ENCODE measurements at regions not wholly inside any gene's neighbourhood (a gene's known extent, or its start where the extent isn't known, plus 50 kb on each side); places are given as distances from the start of the nearest gene placed in this dataset.
A peak's percentile ranks its signal among the peaks of the same experiment; 100 is the strongest.
"Not testable (repeated sequence)": the region's sequence is repeated elsewhere in the genome, so short reads cannot be mapped to it uniquely, and the experiment has no call there.

DNA sequence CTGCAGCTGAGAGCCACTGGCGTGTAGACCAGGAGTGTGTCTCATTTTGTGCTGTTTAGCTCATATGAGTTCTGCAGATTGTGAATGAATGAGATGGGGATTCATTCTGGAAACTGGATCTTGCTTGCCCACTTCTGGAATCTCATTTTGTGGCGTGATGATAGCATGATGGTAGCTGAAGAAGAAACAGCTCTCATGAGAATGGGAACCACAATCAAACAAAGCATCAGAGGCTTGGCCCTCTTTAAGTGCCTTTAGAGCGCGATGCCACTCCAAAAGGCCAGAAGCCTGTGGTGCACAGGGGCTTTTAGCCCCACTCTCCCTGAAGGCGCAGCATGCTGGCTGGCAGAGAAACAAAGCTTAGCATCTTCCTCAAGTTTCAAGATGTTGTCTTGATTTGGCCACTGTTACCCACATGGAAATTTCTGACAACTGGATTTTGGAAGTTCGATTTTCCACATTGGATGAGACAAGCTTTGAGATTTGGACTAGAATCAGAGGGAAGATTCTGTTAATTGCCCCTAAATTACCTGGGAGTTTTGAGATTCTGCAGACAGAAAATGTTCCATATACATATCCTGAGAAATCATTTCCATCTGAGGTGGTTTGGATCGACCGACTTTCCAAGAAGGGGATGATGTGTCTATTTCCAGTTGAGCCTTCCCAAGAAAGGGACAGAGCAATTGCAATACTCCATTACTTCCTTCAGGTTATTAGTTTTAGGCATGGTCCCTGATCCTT is 234.5 kb downstream of the VAPA start:
- intact Hi-C loops (cut with DNase I): no loop called here
- DNase-seq (ENCODE audit: low spot score): no peak
- no peak for ATAC-seq

DNA sequence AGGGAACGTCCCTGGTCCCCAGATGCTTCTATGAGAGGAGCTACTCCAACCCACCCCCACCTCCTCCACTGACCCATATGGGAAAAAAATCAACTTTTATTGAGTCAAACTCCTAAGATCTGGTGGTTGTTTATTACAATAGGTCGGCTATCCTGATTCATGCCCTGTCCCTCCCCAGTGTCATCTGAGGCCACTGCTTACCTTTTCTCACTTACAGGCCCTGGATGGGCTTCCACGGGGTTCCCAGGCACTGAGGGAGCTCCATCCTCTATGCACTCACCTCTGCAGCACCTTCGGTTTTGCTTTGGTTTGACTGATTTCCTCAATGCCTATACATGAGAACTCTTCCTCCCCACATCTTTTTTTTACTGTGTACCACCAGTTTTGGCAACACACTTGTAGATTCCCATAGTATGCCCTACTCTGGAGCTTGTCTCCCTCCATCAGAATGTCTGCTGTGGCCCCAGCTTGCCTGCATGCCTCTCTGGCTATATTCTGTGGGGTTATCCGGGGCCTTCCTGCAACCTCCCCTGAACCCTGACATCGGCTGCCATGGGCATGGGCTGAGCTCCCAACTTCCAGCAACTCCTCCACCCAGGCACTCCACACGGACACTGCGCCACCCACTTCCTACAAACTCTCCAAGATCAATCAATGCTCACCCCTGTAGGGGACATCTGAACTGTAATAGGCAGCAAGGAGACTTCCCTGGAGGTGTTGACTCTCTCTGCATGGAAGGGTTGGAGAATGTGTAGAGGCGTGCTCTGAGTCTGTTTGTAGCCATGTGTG is 236.1 kb downstream of the VAPA start:
- intact Hi-C loops (cut with DNase I): no loop called here
- no peak for ATAC-seq
- no peak for DNase-seq (ENCODE audit: low spot score)

DNA sequence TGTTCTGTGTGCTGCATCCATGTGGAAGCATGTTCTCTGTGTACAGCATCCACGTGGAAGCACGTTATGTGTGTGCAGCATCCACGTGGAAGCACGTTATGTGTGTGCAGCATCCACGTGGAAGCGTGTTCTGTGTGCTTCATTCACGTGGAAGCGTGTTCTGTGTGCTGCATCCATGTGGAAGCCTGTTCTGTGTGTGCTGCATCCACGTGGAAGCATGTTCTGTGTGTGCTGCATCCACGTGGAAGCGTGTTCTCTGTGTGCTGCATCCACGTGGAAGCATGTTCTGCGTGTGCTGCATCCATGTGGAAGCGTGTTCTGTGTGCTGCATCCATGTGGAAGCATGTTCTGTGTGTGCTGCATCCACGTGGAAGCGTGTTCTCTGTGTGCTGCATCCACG is 236.8 kb downstream of the VAPA start:
- ATAC-seq; intact Hi-C loops (cut with DNase I); DNase-seq (ENCODE audit: low spot score): not testable (repeated sequence)

DNA sequence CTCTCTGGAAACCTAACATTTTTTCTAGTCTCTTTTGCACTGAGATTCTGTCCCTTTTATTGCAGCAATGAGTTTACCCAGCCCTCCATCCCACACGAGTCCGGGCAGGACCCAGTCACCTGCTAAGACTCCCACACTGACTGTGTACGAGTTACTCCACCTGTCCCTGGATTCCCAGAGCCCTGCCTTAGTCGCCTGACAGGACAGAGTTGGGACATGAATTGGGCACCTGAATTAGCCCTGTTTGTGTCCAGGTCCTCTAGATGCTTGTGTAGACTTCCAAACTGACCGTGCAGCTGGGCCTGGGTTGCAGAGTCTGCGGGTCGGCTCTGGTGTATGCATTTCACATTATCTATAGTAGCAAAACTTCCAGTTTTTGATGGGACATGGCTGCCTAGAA is 238.7 kb downstream of the VAPA start:
- DNase-seq (ENCODE audit: low spot score): no peak
- intact Hi-C loops (cut with DNase I): no loop called here
- ATAC-seq: no peak

DNA sequence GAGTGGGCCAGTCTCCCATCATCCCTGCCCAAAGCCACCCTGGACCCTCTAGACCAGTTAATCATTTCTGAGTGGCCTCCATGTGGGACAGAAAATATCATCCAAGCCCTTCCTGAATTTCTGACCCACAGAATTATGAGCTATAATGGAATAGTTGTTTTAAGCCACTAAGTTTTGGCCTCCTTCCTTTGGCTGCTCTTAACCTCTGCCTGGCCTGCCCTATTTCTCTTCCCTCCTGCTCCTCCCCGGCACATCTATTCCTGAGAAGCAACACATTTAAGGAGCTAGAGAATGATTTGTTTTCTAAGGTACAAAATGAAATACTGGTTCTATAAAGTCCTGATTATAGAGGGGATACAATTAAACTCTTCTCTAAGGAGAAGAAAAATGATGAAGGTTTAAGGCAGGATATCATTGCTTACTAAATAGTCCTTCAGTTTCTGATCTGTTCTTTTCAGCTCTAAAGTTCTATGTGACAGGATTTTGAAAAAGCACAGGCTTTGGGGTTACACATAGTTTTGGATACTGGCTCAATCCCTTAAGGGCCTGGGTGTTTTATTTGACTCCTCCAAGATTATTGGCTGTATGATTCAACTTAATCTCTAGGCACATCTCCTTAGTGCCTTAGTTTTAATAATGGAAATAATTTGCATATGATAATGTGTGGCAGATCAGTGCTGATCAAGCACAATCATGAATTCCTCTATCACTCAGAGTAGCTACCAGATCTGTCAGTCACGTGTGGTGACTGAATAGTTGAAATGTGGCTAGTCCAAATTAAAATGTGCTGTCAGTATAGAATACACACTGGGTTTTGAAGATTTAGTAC is 240.3 kb downstream of the VAPA start:
- no peak for DNase-seq (ENCODE audit: low spot score)
- intact Hi-C loops (cut with DNase I): no loop called here
- ATAC-seq: peak; percentile 30

DNA sequence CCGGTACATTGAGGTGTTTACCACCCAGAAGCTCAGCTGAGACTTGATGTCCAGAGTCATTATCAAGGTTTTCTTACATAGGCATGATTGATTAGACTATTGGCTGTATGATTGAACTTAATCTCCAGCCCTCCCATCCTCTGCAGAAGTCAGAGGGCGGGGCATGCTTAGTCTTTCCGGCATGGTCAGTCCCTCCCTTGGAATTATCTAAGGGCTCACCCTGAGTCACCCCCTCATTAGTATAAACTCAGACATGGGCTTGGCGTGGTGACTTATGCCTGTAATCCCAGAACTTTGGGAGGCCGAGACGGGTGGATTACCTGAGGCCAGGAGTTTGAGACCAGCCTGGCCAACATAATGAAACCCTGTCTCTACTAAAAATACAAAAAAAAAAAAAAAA is 243.9 kb downstream of the VAPA start:
- intact Hi-C loops (cut with DNase I): no loop called here
- DNase-seq (ENCODE audit: low spot score) (no peak), ATAC-seq (no peak)

DNA sequence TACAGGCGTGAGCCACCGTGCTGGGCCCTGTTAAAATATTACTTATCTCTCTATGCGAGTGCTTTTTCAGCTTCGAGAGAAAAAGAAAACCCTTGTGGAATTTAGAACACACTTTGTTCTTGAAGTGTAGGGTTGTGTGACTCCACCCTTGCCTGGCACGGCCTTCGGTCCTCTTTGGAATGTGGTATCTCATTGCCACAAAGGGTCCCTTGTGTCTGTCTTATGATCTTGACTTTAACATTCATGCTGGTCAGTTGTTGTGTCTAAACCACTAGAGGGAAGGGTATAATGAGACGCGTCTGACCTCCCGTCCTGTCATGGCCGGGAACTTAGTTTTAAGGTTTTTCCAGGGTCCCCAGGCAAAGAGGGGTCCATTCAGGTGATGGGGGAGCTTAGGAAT is 246.4 kb downstream of the VAPA start:
- intact Hi-C loops (cut with DNase I): no loop called here
- ATAC-seq (no peak), DNase-seq (ENCODE audit: low spot score) (no peak)

DNA sequence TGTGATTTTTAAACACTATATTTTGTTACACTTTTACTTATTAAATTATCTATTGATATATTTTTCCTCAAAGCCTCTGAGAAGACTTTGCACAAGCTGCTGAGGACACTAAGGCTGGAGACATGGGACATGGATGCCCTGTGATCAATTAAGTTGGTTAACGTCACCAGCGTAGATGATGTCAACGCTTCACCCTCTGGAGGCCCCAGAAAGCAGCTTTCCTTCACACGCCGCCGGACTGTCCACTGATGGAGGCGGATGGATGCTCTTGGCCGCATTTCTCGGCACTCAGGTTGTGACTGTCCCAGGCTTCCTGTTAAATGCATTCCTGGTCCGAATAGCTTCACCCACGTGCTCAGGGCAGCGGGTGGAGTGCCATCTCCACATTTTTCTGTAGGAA is 247.5 kb downstream of the VAPA start:
- no peak for ATAC-seq
- no peak for DNase-seq (ENCODE audit: low spot score)
- intact Hi-C loops (cut with DNase I): no loop called here

DNA sequence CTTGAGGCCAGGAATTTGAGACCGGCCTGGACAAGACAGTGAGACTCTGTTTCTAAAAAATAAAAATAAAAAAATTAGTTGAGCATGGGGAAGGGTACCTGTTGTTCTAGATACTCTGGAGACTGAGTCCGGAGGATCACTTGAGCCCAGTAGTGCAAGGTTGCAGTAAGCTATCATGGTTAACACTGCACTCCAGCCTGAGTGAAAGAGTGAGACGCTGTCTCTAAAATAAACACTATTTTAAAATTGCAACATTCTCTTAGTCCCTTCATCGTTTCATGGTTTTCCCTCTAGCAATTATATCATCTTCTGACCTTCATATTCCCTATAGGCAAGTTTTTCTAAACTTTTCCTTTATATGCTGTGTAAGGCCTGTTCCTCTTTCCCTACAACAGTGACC is 248.5 kb downstream of the VAPA start:
- peak; percentile 57 for ATAC-seq
- intact Hi-C loops (cut with DNase I): no loop called here
- no peak for DNase-seq (ENCODE audit: low spot score)

DNA sequence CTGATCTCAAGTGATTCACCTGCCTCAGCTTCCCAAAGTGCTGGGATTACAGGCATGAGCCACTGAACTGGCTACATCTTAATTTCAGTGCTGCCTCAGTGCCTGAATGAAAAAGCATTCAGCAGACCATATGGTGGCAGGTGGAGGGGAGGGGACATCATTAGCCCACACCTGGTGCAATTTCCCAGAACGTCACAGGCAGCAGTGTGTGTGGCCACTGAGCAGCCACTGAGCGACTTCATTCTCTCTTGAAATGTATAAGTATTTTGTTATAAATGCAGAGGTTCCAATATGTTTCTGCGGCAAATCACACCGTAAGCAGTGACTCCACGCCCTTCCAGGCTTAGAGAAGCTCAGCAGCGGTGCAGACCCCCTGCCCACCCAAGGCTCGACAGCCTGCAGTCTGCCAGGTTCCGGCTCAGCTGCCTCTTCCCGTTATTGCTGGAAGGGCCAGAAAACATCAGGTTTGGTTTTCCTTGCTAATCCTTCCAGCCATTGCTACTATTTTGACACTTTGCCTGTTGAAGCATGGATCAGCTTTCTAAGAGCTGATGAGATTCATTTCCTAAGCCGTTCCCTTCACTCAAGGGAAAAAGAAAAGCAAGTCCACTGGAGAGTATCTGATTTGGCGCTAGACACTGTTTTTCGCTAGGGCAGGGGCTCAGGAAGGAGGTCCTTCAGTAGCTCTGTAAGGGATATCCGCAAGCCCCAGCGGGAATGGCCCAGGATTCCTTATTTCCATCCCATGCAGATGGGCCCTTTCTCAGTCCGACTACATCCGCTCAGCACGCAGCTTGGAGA is 250.7 kb downstream of the VAPA start:
- ATAC-seq (no peak), DNase-seq (ENCODE audit: low spot score) (no peak)
- intact Hi-C loops (cut with DNase I): no loop called here

DNA sequence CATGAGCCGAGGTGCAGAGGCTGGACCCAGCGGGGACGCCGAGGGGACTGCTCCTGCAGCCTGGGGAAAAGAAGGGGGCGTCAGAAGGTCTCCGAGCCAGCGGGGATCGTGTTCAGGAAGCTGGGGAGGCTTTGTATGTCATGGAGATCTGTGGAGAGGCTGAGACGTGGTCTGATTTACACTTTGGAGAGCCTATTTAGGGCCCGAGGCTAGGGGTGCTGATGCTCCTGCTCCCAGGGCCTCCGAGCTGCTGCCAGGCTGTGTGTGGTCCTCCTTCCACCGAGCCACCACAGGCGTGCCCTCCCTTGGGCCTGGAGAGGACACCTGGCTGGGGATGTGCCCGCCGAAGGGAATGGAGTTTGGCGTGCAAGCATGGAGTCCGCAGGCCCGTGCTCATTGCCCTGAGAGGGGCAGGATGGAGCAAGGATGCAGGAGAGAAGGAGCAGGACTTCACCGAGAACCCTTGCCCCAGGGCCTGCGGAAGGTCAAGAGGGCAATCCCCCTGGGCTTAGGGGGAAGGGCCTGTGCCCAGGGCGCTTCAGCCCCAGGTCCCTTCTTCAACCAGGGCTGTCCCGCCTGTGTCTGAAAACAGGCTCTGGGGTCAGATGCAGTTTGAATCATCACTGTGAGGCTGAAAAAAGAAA is 252.5 kb downstream of the VAPA start:
- intact Hi-C loops (cut with DNase I): no loop called here
- no peak for ATAC-seq
- DNase-seq (ENCODE audit: low spot score): no peak

DNA sequence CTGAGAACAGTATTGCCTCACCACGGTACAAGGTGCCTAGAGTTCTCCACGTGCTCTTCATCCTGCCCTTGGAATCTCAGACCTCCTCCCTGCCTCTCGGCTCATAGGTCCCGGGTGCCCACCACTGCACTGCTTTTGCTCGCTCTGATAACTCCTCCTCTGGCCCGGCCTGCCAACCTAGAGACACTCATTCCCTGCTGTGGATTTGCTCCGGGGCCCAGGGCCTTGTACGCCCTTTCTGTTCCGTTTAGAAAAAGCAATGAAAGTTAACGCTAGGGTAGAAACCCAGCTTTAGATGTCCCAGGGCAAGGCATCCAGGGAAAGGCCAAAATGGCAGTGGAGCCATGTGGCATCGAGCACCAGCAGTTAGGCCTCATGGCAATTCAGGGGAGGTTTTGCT is 253.9 kb downstream of the VAPA start:
- ATAC-seq (no peak), DNase-seq (ENCODE audit: low spot score) (no peak)
- intact Hi-C loops (cut with DNase I): no loop called here

DNA sequence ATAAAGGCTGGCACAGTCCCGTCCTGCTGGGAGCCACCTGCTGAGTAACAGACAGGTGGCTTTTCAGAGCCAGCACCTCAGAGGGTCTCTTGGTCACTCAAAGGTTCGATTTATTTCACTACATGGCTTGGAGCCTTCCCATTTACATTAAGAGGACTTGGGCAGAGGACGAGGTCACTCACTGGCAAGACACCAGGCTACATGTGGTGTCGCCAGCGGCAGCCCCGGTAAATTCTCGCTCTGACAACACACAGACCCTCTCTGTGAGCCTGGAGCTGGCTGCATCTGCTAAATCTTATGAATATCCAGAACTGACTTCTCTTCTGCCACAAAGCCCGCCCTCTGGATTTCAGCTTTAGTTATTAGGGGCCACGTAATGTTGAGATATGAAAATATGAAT is 254.7 kb downstream of the VAPA start:
- ATAC-seq: no peak
- intact Hi-C loops (cut with DNase I): no loop called here
- no peak for DNase-seq (ENCODE audit: low spot score)

DNA sequence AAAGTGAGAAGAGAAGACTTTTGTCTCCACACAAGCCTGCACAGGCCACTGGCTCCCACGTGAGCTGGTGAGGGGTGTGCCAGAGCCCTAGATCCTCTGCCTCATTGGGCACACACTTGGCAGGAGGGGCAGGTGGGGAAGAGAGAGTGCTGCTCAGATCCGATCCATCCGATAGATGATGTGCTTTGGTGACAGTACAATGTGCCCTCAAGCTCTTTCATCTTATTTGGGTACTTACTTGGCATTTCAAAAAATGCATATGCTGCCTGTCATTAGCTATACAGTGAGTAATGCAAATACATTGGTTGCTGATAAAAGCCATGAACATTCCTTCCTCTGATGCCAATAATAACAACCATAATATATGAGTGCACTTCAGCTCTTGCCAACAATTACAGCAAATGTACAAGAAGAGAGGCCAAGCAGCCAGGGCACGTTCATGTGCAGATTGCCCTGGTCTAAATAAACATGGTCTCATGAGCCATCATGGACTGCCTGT is 255.3 kb downstream of the VAPA start:
- intact Hi-C loops (cut with DNase I): no loop called here
- no peak for ATAC-seq
- no peak for DNase-seq (ENCODE audit: low spot score)

DNA sequence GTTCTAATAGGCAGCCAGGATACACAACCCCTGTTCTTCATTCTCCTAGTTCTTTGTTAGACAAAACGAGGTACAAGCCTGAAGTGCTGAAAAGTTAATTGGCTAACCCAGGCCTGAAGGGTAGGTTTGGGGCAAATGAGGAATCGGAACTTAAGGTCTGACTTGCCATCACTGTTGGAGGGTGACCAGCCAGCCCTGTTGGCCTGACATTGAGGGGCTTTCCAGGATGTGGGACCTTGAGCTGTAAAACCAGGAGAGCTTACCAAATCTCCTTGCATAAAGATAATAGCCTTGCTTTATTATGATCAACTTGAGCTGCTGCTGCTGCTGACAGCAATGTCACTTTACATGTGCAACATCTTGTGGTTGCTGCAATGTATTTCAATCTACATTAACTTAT is 256.0 kb downstream of the VAPA start:
- ATAC-seq (no peak), DNase-seq (ENCODE audit: low spot score) (no peak)
- intact Hi-C loops (cut with DNase I): no loop called here

DNA sequence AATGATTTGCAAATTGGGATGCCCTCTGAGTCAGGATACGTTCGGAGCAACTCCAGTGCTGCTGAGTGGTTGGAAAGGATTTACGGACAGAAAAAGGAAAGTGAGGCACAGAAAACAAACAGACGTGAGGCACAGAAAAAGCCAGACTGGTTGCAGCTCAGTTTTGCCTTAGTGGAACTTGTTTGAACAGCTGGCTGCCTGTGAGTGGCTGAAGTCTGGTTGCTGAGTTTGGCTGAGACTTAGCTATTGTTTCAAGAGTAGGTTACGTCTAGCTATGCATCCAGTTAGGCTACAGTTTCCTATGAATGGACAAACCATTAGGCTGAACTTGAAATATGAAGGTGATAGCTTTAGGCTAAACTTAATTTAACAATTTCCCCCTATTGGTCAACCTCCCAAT is 256.6 kb downstream of the VAPA start:
- DNase-seq (ENCODE audit: low spot score) (no peak), ATAC-seq (no peak)
- intact Hi-C loops (cut with DNase I): no loop called here

DNA sequence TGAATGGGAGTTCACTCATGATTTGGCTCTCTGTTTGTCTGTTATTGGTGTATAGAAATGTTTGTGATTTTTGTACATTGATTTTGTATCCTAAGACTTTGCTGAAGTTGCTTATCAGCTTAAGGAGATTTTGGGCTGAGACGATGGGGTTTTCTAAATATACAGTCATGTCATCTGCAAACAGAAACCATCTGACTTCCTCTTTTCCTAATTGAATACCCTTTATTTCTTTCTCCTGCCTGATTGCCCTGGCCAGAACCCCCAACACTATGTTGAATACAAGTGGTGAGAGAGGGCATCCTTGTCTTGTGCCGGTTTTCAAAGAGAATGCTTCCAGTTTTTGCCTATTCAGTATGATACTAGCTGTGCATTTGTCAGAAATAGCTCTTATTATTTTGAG is 261.5 kb downstream of the VAPA start:
- DNase-seq (ENCODE audit: low spot score); intact Hi-C loops (cut with DNase I); ATAC-seq: not testable (repeated sequence)

DNA sequence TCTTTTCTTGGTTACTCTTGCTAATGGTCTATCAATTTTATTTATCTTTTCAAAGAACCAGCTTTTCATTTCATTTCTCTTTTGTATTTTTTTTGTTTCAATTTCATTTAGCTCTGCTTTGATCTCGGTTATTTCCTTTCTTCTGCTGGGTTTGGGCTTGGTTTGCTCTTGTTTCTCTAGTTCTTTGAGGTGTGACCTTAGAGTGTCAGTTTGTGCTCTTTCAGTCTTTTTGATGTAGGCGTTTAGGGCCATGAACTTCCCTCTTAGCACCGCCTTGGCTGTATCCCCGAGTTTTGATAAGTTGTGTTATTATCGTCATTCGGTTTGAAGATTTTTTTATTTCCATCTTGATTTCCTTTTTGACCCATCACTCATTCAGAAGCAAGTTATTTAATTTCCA is 265.5 kb downstream of the VAPA start:
- intact Hi-C loops (cut with DNase I); DNase-seq (ENCODE audit: low spot score); ATAC-seq: not testable (repeated sequence)
